GM19025 (cell line): ENCODE measurements at regions not wholly inside any gene's neighbourhood (a gene's known extent, or its start where the extent isn't known, plus 50 kb on each side); places are given as distances from the start of the nearest gene placed in this dataset.
"Not testable (repeated sequence)": the region's sequence is repeated elsewhere in the genome, so short reads cannot be mapped to it uniquely, and the experiment has no call there.

Experiments used
- ATAC-seq: cut with Tn5 transposase; IDR thresholded peaks from one replicate; pipeline ENCODE4 v1.9.1; 2021; ENCODE audit warnings: mild to moderate bottlenecking, low read depth, moderate library complexity; ENCODE audit not compliant: unreplicated experiment

DNA sequence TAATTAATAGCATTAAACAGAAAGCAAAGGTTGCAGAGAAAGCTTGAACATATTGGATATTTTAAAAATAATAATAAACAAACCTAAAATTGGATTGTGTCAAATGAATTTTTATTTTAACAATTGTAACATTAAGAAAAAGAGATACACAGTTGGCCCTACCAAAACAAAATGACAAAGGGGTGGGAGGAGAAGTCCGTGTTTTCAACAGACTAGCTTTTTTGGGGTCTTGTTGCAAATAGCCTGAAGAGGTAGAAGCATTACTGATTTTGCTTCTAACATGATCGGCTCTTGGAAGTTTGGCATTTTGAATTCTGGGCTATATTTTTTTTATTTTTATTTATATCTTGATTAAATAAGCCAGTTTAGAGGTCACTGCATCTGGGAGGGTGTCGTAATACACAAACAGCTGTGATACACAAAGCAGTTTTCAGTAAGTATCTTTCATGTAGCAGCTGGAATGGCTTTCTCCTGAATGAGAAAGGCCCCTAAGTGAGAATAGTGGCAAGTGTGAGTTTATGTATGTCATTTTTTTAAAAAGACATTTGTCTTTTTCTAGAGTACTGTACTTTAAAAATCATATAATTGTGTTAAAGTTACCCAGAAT is 85.5 kb upstream of the ZNF217 start:
- no peak for ATAC-seq

DNA sequence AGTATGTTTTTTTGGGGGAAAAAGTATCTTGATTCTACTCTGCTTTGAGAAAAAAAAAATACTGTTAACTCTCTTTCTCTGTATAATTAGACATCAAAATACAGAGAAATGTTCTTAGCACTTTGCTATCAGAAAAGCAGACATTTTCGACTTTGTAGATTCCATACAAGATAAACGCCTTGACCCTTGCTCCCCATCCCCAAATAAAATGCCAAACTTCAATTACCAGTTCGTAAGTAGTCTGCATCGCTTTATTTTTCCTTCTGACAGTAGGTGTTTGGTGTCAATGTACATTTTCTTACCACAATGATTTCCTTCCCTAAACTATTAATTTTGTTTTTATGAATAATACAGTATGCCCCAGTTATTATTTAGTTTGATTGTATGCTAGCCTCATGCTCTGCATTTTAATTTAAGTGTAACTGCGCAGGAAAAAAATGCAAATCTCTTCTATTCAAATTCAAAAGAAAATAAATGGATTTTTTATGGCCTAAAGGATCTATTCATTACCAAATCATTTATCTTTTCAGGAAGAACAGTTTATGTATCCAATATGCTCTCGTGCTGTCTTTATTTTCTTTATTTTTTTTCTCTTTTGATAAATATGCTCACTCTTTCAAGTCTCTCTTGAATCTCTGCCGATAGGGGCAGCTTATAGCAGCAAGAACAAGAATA is 84.8 kb upstream of the ZNF217 start:
- no peak for ATAC-seq

DNA sequence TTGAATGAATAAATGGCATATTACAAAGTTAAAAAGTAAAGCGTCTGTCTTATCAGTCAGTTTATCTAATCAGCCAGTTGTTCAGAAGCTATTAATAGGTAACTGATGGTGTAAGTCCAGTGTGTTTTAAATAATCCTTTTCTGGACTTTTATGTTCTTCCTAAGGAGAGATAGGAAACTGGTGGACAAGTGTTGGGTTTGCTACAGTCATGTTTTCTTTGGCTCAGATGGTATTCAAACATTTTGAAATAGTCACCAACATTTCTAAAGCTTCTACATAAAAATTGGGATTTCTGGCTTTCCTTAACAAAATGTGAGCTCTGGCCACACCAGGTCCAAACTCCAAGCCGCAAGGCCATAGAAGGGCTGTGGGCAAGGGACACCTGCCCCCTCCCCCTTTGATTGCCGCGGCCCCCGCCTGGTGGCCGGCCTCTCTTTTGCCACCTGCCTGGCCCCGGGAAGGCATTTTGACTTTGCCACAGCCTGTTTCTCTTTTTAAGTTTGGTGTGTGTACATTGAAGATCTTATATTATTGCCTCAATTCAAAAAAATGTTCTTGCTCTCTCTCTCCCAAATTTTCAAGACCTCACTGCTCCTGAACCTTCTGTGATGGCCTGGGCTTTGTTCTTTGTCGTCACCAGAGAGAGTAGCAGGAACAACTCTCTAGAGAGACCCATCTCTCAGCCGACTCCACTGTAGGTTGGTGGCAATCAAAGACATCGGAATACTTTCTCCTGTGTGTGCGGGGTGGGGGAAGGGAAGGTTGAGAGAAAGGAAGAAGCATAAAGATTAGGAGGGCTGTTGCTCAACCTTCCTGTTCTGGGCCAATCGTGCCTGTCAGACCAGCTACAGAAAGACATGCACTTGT is 84.0 kb upstream of the ZNF217 start:
- no peak for ATAC-seq

DNA sequence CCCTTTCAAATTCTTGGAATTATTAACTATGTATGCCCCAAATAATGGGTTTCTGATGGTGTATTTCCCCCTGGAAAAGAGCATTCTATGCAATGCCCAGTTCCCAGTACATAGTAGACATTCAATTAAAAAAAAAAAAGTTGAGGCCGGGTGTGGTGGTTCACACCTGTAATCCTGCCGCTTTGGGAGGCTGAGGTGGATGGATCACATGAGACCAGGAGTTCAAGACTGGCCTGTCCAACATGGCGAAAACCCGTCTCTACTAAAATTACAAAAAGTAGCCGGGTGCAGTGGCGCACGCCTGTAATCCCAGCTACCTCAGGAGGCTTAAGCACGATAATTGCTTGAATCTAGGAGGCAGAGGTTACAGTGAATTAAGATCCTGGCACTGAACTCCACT is 83.3 kb upstream of the ZNF217 start:
- ATAC-seq = no peak

DNA sequence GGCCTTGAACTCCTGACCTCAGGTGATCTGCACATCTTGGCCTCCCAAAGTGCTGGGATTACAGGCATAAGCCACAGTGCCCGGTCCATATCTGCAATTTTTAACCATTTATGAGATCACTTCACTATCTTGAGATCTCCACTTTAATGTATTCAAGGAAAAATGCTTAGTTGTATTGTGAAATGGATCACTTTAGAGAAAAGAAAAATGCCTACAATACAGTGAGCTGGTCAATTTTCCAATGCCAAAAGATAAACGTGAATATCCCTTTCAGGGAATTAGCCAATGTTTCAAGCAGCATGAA is 82.8 kb upstream of the ZNF217 start:
- ATAC-seq = no peak

DNA sequence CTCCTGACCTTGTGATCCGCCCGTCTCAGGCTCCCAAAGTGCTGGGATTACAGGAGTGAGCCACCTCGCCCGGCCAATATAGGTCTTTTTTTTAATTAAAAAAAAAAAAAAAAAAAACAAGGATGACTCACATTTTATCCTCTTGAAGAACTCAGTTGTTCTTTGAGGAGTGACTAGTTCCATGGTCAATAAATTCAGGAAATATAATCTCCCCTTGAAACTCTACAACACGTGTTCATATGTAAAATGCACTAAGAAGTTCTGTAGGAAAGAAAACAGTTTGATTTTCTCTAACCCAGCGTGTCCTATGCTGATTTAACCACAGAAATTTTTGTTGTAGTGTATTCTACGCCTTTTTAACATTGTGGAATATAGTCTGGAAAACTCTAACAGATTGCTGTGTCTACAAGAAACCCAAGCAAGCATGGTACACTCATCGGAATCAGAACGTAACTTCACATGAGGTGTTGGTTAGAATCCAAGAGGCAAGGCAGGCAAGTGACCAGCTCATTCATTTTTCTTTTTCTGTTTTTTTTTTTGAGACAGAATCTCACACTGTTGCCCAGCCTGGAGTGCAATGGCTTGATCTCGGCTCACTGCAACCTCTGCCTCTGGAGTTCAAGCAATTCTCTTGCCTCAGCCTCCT is 79.0 kb upstream of the ZNF217 start:
- no peak for ATAC-seq

GRCh38 chr20:53671370-53671769 is 77.7 kb upstream of the ZNF217 start:
- ATAC-seq = no peak

DNA sequence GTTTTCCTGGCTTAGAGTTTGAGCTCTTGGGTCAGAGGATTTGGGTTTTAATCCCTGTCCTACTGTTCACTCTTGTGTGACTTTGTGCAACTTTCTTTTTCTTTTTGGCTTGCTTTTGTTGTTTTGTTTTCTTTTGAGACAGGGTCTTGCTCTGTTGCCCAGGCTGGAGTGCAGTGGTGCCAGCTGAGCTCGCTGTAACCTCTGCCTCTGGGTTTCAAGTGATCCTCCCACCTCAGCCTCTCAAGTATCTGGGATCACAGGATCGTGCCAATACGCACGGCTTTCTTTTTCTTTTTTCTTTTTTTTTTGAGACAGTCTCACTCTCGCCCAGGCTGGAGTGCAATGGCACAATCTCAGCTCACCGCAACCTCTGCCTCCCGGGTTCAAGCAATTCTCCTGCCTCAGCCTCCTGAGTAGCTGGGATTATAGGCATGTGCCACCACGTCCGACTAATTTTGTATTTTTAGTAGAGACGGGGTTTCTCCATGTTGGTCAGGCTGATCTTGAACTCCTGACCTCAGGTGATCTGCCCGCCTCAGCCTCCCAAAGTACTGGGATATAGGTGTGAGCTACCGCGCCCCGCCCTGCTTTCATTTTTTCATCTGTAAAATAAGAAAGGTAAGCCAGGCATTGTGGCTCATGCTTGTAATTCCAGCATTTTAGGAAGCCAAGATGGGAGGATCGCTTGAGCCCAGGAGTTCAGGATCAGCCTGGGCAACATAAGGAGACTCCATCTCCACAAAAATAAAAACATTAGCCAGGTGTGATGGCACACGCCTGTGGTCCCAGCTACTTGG is 76.1 kb upstream of the ZNF217 start:
- ATAC-seq = not testable (repeated sequence)

DNA sequence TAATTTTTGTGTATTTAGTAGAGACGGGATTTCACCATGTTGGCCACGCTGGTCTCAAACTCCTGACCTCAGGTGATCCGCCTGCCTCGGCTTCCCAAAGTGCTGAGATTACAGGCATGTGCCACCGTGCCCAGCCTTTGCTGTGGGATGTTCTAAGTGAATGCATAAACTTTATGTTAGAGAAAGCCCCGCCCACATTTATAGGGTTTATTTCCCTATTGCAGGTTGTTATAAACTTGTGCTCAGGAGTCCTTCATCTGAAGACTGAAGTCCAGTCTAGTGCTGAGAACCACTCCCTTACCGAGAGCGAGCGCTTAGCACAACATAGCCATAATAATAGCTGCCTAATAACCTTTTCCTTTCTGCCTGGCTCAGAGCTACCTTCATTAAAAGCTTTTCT is 75.4 kb upstream of the ZNF217 start:
- ATAC-seq = no peak

GRCh38 chr20:53666144-53666543 is 72.5 kb upstream of the ZNF217 start:
- no peak for ATAC-seq

- no peak for ATAC-seq
These were observed 70.5 kb upstream of the ZNF217 start for GRCh38 chr20:53664121-53664520.

DNA sequence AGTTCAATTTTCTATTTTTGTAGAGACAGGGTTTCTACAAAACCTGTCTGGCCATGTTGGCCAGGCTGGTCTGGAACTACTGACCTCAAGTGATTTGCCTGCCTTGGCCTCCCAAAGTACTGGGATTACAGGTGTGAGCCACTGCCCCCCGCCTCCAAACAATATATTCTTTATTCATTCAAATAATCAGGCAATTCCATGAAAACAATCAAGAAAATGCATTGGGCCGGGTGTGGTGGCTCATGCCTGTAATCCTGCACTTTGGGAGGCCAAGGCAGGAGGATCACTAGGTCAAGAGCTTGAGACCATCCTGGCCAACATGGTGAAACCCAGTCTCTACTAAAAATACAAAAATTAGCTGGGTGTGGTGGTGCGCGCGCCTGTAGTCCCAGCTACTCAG is 69.9 kb upstream of the ZNF217 start:
- not testable (repeated sequence) for ATAC-seq

DNA sequence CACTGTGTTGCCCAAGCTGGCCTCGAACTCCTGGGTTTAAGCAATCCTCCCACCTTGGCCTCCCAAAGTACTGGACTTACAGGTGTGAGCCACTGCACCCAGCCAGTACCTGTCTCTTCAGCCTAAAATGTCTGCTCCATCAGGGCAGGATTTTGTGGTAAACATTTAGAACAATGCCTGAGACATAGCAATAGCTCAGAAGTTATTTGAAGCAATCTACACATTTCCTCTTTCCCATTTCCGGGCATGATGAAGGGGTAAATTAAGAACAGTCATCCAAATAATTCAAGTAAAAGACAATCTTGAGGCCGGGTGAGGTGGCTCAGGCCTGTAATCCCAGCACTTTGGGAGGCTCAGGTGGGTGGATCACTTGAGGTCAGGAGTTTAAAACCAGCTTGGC is 69.0 kb upstream of the ZNF217 start:
- ATAC-seq = no peak

DNA sequence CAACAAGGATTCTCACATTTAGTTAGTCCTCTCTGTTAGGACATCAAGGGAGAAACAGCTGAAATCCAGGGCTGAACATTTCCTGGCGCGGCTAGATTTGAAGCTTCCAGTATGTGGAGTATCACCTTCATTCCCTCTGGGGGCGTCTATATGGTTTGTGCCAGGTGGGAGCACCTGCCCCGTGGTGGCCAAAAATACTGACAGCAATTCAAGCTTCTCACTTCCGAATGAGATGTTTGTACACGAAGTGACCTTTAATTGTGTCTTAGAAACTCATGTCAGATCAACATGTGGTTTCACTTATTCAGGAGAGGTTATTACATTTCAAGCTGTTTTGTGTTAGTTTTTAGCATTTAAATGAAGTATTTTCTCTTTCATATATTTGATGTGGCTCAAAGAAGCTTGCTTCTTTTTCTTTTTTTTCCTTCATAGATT is 67.3 kb upstream of the ZNF217 start:
- ATAC-seq = no peak

DNA sequence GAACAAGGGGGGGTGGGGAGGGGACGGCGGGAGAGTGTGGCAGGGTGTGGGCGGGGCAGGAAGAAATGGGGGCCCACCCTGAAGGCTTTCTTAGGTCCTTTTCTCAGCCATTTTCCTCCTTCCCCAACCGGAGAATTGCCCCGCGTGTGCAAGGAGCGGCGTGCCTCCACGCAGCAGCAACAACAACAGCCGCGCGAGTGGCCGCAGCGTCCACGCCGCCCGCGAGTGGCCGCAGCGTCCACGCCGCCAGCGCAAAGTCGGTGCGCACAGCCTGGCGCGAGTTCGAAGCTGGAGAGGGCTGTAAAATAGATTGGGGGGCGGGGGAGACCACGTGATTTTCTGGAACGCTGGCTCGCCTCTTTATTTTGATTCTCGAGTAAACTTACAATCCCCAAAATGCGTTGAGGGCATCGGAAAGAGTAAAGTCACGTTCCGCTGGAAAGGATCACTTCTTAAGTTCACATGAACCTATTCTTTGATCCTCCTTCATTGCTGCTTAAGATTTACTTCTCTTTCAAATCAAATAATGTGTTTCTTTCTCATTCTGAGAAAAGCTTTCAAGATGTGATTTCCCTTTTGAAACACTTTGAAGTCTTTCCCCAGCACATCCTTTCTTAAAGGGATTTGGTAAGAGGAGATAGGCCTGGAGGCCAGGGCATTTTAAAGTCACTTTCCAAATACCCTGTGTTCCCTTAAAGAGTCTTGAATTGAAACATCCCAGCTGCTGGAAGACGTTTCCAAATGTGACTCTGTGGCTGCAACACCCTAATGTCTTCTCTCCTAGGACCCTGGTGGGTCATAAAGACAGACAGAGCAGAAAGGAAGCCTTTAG is 66.7 kb upstream of the ZNF217 start:
- no peak for ATAC-seq

DNA sequence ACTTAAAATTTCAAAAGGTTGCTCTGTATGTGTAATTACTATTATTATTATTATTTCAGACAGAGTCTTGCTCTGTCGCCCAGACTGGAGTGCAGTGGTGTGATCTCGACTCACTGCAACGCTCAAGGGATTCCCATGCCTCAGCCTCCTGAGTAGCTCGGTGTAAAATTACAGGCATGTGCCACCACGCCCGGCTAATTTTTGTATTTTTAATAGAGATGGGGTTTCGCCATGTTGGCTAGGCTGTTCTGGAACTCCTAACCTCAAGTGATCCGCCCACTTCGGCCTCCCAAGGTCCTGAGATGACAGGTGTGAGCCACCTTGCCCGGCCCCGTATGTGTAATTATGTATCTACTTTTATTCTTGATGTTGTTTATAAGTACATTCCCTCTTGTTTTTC is 65.3 kb upstream of the ZNF217 start:
- ATAC-seq = no peak

DNA sequence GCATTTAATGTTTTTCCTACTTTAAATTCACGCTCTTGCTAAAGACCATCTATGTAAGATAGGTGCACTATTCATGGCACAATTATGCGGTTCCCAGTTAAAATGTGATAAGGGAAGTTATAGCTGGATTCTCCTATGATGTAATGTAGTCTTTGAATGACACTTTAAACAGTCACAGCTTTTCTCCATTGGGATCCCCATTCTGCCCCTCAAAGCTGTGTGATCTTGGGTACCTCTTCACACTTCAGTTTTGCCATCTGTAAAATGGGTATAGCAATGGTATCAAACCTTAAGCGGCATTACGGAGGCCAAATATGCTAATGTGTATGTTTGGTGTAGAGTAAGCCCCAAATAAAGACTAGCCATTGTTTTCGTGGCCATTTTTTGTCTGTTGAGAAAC is 64.7 kb upstream of the ZNF217 start:
- ATAC-seq = no peak

DNA sequence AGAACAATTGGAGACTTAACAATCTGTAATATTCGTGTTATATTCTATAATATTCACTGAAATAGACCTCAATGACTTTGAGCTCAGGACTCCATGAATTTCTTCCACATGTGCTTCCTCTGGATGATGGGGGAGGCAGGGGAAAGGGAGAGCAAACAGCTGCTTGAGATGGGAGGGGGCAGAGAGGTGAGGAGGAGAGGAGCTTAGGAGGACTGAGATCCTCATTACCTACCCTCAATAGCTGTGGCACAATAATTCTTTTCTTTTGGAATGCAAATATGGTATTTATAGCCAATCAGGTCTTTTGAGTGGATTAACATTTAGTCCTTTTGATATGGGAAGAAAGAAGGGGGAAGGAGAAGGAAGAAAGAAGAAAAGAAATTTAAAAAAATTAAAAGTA is 64.1 kb upstream of the ZNF217 start:
- no peak for ATAC-seq

DNA sequence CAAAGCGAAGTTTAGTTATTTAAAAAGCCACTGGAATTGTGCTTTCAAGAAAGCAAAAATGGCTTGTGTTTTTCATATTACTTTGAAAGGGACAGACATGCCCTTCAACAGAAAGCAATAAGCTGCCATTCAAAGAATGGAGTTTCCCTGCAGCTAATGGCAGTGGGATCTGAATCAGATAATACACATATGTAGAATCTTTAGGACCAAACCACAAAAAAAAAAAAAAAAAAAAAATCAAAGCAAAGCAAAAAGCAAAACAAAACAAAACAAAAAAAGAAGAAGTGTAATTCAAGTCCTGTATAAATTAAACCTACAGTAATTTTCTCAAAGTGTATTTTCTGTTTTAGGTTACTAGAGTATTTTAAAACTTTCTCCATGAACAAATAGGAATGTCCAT is 63.6 kb upstream of the ZNF217 start:
- no peak for ATAC-seq
